Ovary (tissue), 7 donors: ENCODE measurements at regions not wholly inside any gene's neighbourhood (a gene's known extent, or its start where the extent isn't known, plus 50 kb on each side); places are given as distances from the start of the nearest gene placed in this dataset.

ENCODE experiments used
- DNase-seq, 5 donors: peaks; one replicate each; pipeline ENCODE4 v3.0.0-alpha.2; 2019 to 2020
- H3K27ac ChIP-seq, 2 donors: fragments of 200-600 bp; one replicate each; pipeline versions ENCODE4 v1.5.1 to v1.8.0; 2019 to 2022
- H3K27me3 ChIP-seq: fragments of 200-600 bp; one replicate; pipeline ENCODE4 v1.8.0; 2022
- H3K36me3 ChIP-seq: fragments of 200-600 bp; sonication (generic); one replicate; pipeline ENCODE4 v1.5.1; 2019
- H3K4me1 ChIP-seq: one replicate; pipeline ENCODE4 v1.8.1; 2013; ENCODE audit warnings: mild to moderate bottlenecking, moderate library complexity; ENCODE audit not compliant: insufficient read depth
- H3K4me3 ChIP-seq: fragments of 200-600 bp; sonication (generic); one replicate; pipeline ENCODE4 v1.5.1; 2017
- H3K9me3 ChIP-seq, 2 donors: fragments of 200-600 bp in 1 of 2; sonication (generic) in 1 of 2; one replicate each; pipeline versions ENCODE4 v1.5.1 to v1.8.1; 2013 to 2019; ENCODE audit warnings: mild to moderate bottlenecking in 1 of 2, moderate library complexity in 1 of 2
- CTCF ChIP-seq, 3 donors: fragments of 450-650 bp in 2 of 3; fragments of 200-600 bp in 1 of 3; IDR thresholded peaks; one replicate each; pipeline versions ENCODE4 v1.5.1 to v1.8.0; 2016 to 2022; ENCODE audit warnings: antibody characterized with exemption in 3 of 3, mild to moderate bottlenecking in 1 of 3
- EP300 ChIP-seq: sonication (generic); formaldehyde crosslinking; IDR thresholded peaks from one replicate; pipeline ENCODE4 v1.6.1; 2017; ENCODE audit warnings: antibody characterized with exemption
- POLR2A ChIP-seq: fragments of 450-650 bp; IDR thresholded peaks from one replicate; pipeline ENCODE4 v1.6.1; 2017; ENCODE audit warnings: antibody characterized with exemption, mild to moderate bottlenecking, moderate library complexity
- WGBS, 3 donors: extraction: QIAGEN DNeasy Blood & Tissue Kit in 1 of 3; methylation state at CpG; one replicate each; pipeline versions ENCODE4 v1.1.5 to v1.1.7; 2013 to 2017; 5-methylcytosine and 5-hydroxymethylcytosine counted together
- intact Hi-C, 4 donors: fragments of 100-400 bp; cut with DNase I; formaldehyde crosslinking; loops; one replicate each; pipeline versions ENCODE4 v1.11.0 to v1.15.1; 2022 to 2023
- donor health status: DM: no; HTN: no; CAD: no; lungs with moderate emphysema.
- donor health status: DM: no; HTN: no; CAD: no.
- donor health status: Bipolar disorder and iron deficiency.
- donor health status: DM: no; HTN: no; CAD: no.
- donor health status: DM: yes; HTN: yes; CAD: no.

GRCh38 chr12:76206677-76207072 is 122.2 kb upstream of the NAP1L1 start:
- TF ChIP-seq EP300 (no peak), POLR2A (no peak), CTCF (IDR thresholded peaks at IDR 0.05) (no peak)
- no peaks in the 10 kb centered on the region for H3K27me3 ChIP-seq
- DNase-seq: no peak
- H3K4me3 ChIP-seq: no peak overlapping the region
- no peaks in the 10 kb centered on the region for H3K36me3 ChIP-seq
- no peaks in the 10 kb centered on the region for H3K4me1 ChIP-seq
- no peak overlapping the region for H3K27ac ChIP-seq
- no peaks in the 10 kb centered on the region for H3K9me3 ChIP-seq
- intact Hi-C loops: no loop called here
- 27 to 37% (median 31%) methylated on average over 5 of the region's 5 CpGs for WGBS, 3 donors

GRCh38 chr12:76206039-76206676 is 121.7 kb upstream of the NAP1L1 start:
- Histone ChIP-seq H3K27me3 (no peaks in the 10 kb centered on the region), H3K36me3 (no peaks in the 10 kb centered on the region), H3K9me3 (no peaks in the 10 kb centered on the region), H3K27ac (no peak overlapping the region), H3K4me3 (no peak overlapping the region), H3K4me1 (no peaks in the 10 kb centered on the region)
- intact Hi-C loops: no loop called here
- WGBS, 3 donors: 4 to 14% (median 8%) methylated on average over 1 of the region's 1 CpG
- no peak for TF ChIP-seq CTCF (IDR thresholded peaks at IDR 0.05)
- no peak for TF ChIP-seq POLR2A
- TF ChIP-seq EP300: no peak
- no peak for DNase-seq

- H3K36me3 ChIP-seq: no peaks in the 10 kb centered on the region
- no peaks in the 10 kb centered on the region for H3K27me3 ChIP-seq
- DNase-seq: no peak
- no peak overlapping the region for H3K27ac ChIP-seq
- TF ChIP-seq EP300: no peak
- TF ChIP-seq CTCF (IDR thresholded peaks at IDR 0.05): no peak
- no peak for TF ChIP-seq POLR2A
- no peaks in the 10 kb centered on the region for H3K4me1 ChIP-seq
- intact Hi-C loops: no loop called here
- H3K9me3 ChIP-seq: no peaks in the 10 kb centered on the region
- no peak overlapping the region for H3K4me3 ChIP-seq
Observed at GRCh38 chr12:76202621-76203020, 118.1 kb upstream of the NAP1L1 start.

GRCh38 chr12:76201758-76202157 is 117.3 kb upstream of the NAP1L1 start:
- H3K9me3 ChIP-seq: no peaks in the 10 kb centered on the region
- intact Hi-C loops: no loop called here
- no peak overlapping the region for H3K4me3 ChIP-seq
- H3K4me1 ChIP-seq: no peaks in the 10 kb centered on the region
- no peaks in the 10 kb centered on the region for H3K27me3 ChIP-seq
- no peak overlapping the region for H3K27ac ChIP-seq
- DNase-seq: no peak
- TF ChIP-seq EP300 (no peak), CTCF (IDR thresholded peaks at IDR 0.05) (no peak), POLR2A (no peak)
- H3K36me3 ChIP-seq: no peaks in the 10 kb centered on the region

GRCh38 chr12:76201316-76201715 is 116.8 kb upstream of the NAP1L1 start:
- 42 to 44% (median 44%) methylated on average over 2 of the region's 2 CpGs for WGBS, 3 donors
- TF ChIP-seq CTCF (IDR thresholded peaks at IDR 0.05) (no peak), POLR2A (no peak), EP300 (no peak)

More at GRCh38 chr12:76201316-76201715, 116.8 kb upstream of the NAP1L1 start:
- H3K9me3 ChIP-seq: no peaks in the 10 kb centered on the region
- no peaks in the 10 kb centered on the region for H3K36me3 ChIP-seq
- H3K4me1 ChIP-seq: no peaks in the 10 kb centered on the region
- no peaks in the 10 kb centered on the region for H3K27me3 ChIP-seq
- intact Hi-C loops: no loop called here
- H3K4me3 ChIP-seq: no peak overlapping the region
- H3K27ac ChIP-seq: no peak overlapping the region
- no peak for DNase-seq
